Non-pigmented ciliary epithelial cell (primary cell): ENCODE measurements at regions not wholly inside any gene's neighbourhood (a gene's known extent, or its start where the extent isn't known, plus 50 kb on each side); places are given as distances from the start of the nearest gene placed in this dataset.
"Not testable (repeated sequence)": the region's sequence is repeated elsewhere in the genome, so short reads cannot be mapped to it uniquely, and the experiment has no call there.

Experiments used
- DNase-seq: peaks from one replicate; pipeline ENCODE4 v3.0.0-alpha.2; 2010; ENCODE audit warnings: low read depth

- DNase-seq: no peak
These were observed 97.0 kb downstream of the HMHB1 start for GRCh38 chr5:143908959-143909358.

GRCh38 chr5:143913008-143913752 is 101.2 kb downstream of the HMHB1 start:
- peak; percentile 70 for DNase-seq

GRCh38 chr5:143914756-143915155 is 102.8 kb downstream of the HMHB1 start:
- no peak for DNase-seq

GRCh38 chr5:143916451-143916850 is 104.5 kb downstream of the HMHB1 start:
- DNase-seq: no peak

GRCh38 chr5:143918961-143919360 is 107.0 kb downstream of the HMHB1 start:
- DNase-seq: no peak

- no peak for DNase-seq
These were observed 108.8 kb downstream of the HMHB1 start for GRCh38 chr5:143920772-143921171.

GRCh38 chr5:143921525-143922311 is 109.8 kb downstream of the HMHB1 start:
- DNase-seq: peak; percentile 73

- no peak for DNase-seq
These were observed 110.8 kb downstream of the HMHB1 start for GRCh38 chr5:143922718-143923117.

GRCh38 chr5:143923634-143924266 is 111.8 kb downstream of the HMHB1 start:
- DNase-seq: no peak

- no peak for DNase-seq
These were observed 112.5 kb downstream of the HMHB1 start for GRCh38 chr5:143924311-143924978.

- not testable (repeated sequence) for DNase-seq
These were observed 113.0 kb downstream of the HMHB1 start for GRCh38 chr5:143924979-143925325.

GRCh38 chr5:143929486-143929885 is 117.5 kb downstream of the HMHB1 start:
- no peak for DNase-seq

GRCh38 chr5:143930561-143930960 is 118.6 kb downstream of the HMHB1 start:
- DNase-seq: no peak

- DNase-seq: no peak
These were observed 119.5 kb downstream of the HMHB1 start for GRCh38 chr5:143931476-143931875.

GRCh38 chr5:143931986-143932385 is 120.0 kb downstream of the HMHB1 start:
- no peak for DNase-seq

GRCh38 chr5:143932584-143932983 is 120.6 kb downstream of the HMHB1 start:
- DNase-seq: no peak

- no peak for DNase-seq
These were observed 121.5 kb downstream of the HMHB1 start for GRCh38 chr5:143933451-143933850.

GRCh38 chr5:143934821-143935220 is 122.9 kb downstream of the HMHB1 start:
- no peak for DNase-seq

- no peak for DNase-seq
These were observed 126.3 kb downstream of the HMHB1 start for GRCh38 chr5:143938230-143938629.

- DNase-seq: no peak
These were observed 134.9 kb downstream of the HMHB1 start for GRCh38 chr5:143946837-143947236.

- DNase-seq: no peak
These were observed 135.4 kb downstream of the HMHB1 start for GRCh38 chr5:143947313-143947712.

- no peak for DNase-seq
These were observed 140.8 kb downstream of the HMHB1 start for GRCh38 chr5:143952809-143953208.

- DNase-seq: no peak
These were observed 141.9 kb downstream of the HMHB1 start for GRCh38 chr5:143953851-143954250.
